ENCODE measurements at regions not wholly inside any gene's neighbourhood (a gene's known extent, or its start where the extent isn't known, plus 50 kb on each side); places are given as distances from the start of the nearest gene placed in this dataset.

GRCh38 chr4:81635739-81636138 lies 164.0 kb upstream of the RASGEF1B start:
- H3K36me3 Mint-ChIP-seq (ENCODE audit: low read depth), result no peaks in the 10 kb centered on the region
- peak overlapping the region; percentile 82 for H3K27ac Mint-ChIP-seq
- ATAC-seq (ENCODE audit: low read depth) (peak; percentile 65), DNase-seq (peak; percentile 26)
- no peak for TF ChIP-seq CTCF (IDR thresholded peaks at IDR 0.05)
- CTCF ChIA-PET, result interaction anchor here (0.6 to 1.5 kb wide), 2 partner anchors 53 to 169 kb away, joined by 3 read pairs; no protein-coding TSS in a partner anchor
- intact Hi-C loops (cut with micrococcal nuclease), result loop anchor here (1.0 to 2.0 kb wide), 3 partner anchors 13 to 163 kb away; no protein-coding TSS in a partner anchor
- peak overlapping the region; percentile 55 for H3K4me3 Mint-ChIP-seq
- H3K4me1 Mint-ChIP-seq, result peaks cover 54% of the 10 kb centered on the region
- H3K9me3 Mint-ChIP-seq, result no peaks in the 10 kb centered on the region
- POLR2A ChIA-PET, result interaction anchor here (0.8 to 1.5 kb wide), 3 partner anchors 74 to 165 kb away, joined by 5 to 8 read pairs (median 6); partner anchors contain the start of gene RASGEF1B
- no peaks in the 10 kb centered on the region for H3K27me3 Mint-ChIP-seq

GRCh38 chr4:81634766-81635549 lies 163.3 kb upstream of the RASGEF1B start:
- Mint-ChIP-seq H3K27me3 (no peaks in the 10 kb centered on the region), H3K4me3 (no peak overlapping the region), H3K9me3 (no peaks in the 10 kb centered on the region), H3K4me1 (peaks cover 56% of the 10 kb centered on the region), H3K36me3 (ENCODE audit: low read depth) (no peaks in the 10 kb centered on the region), H3K27ac (peak overlapping the region; percentile 82)
- DNase-seq (no peak), ATAC-seq (ENCODE audit: low read depth) (no peak)
- TF ChIP-seq CTCF (IDR thresholded peaks at IDR 0.05), result no peak
- intact Hi-C loops (cut with micrococcal nuclease), result loop anchor here (1.0 to 2.0 kb wide), 3 partner anchors 14 to 163 kb away; no protein-coding TSS in a partner anchor
- ChIA-PET CTCF (interaction anchor here (1.1 to 1.5 kb wide), 2 partner anchors 168 kb away, joined by 3 to 4 read pairs; no protein-coding TSS in a partner anchor), POLR2A (interaction anchor here (0.8 to 1.7 kb wide), 4 partner anchors 9 to 165 kb away, joined by 5 to 9 read pairs (median 7); partner anchors contain the start of gene RASGEF1B)

- peaks cover 60% of the 10 kb centered on the region for H3K4me1 Mint-ChIP-seq
- DNase-seq, result no peak
- no peak for ATAC-seq (ENCODE audit: low read depth)
- no peaks in the 10 kb centered on the region for H3K36me3 Mint-ChIP-seq (ENCODE audit: low read depth)
- intact Hi-C loops (cut with micrococcal nuclease), result loop anchor here (2.0 kb wide), 1 partner anchor 15 kb away; no protein-coding TSS in a partner anchor
- TF ChIP-seq CTCF (IDR thresholded peaks at IDR 0.05), result no peak
- H3K9me3 Mint-ChIP-seq, result no peaks in the 10 kb centered on the region
- POLR2A ChIA-PET, result interaction anchor here (0.8 to 1.7 kb wide), 3 partner anchors 10 to 164 kb away, joined by 3 to 6 read pairs (median 5); partner anchors contain the start of gene RASGEF1B
- CTCF ChIA-PET, result interaction anchor here (1.1 kb wide), 1 partner anchor 167 kb away, joined by 4 read pairs; no protein-coding TSS in a partner anchor
- H3K27ac Mint-ChIP-seq, result peak overlapping the region; percentile 35
- no peak overlapping the region for H3K4me3 Mint-ChIP-seq
- no peaks in the 10 kb centered on the region for H3K27me3 Mint-ChIP-seq
Measured at GRCh38 chr4:81634165-81634564, 162.5 kb upstream of the RASGEF1B start.

GRCh38 chr4:81632581-81633299 lies 161.0 kb upstream of the RASGEF1B start:
- Mint-ChIP-seq H3K4me1 (peaks cover 60% of the 10 kb centered on the region), H3K4me3 (no peak overlapping the region), H3K27ac (peak overlapping the region; percentile 60), H3K27me3 (no peaks in the 10 kb centered on the region), H3K36me3 (ENCODE audit: low read depth) (no peaks in the 10 kb centered on the region), H3K9me3 (no peaks in the 10 kb centered on the region)
- ChIA-PET POLR2A (interaction anchor here (1.1 to 1.6 kb wide), 4 partner anchors 8 to 161 kb away, joined by 3 to 11 read pairs (median 4); partner anchors contain the start of gene RASGEF1B), CTCF (no interaction called here)
- TF ChIP-seq CTCF (IDR thresholded peaks at IDR 0.05), result no peak
- DNase-seq, result no peak
- peak; percentile 54 for ATAC-seq (ENCODE audit: low read depth)
- intact Hi-C loops (cut with micrococcal nuclease), result loop anchor here (1.0 kb wide), 1 partner anchor 70 kb away; no protein-coding TSS in a partner anchor
